ENCODE measurements at regions not wholly inside any gene's neighbourhood (a gene's known extent, or its start where the extent isn't known, plus 50 kb on each side); places are given as distances from the start of the nearest gene placed in this dataset.

DNA sequence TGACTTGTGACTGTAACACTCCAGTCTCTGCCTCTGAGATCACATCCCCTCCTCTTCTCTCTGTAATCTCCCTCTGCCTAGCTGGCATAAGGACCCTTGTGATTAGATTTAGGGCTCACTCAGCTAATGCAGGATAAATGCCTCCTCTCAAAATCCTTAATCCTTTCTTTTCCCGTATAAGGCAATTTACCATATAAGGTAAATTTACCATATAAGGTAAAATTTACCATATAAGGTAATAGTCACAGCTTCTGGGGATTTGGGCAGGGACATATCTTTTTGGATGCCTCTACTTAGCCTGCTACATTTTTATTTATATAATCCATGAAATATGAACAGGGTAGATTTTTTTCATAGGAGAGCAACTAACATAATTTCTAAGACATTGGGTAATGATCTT, 318.0 kb upstream of the PUM3 start:
- DNase-seq (ENCODE audit: low spot score) = no peak

DNA sequence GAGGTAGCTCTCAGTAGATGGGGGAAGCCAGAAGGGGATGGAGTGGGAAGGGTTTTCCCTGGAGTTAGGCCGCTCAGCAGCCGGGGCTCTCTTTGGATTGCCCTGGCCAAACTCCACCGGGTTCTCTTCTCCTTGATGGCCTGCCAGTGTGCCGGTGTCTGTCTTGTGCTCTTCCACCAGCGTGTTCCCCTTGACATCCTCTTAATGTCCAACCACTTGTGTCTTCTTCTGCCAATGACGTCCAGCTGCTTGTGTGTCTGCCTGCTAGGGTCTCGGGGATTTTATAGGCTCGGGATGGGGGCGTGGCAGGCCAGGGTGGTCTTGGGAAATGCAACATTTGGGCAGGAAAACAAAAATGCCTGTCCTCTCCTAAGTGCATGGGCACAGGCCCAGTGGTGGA, 313.1 kb upstream of the PUM3 start:
- DNase-seq (ENCODE audit: low spot score) = no peak

DNA sequence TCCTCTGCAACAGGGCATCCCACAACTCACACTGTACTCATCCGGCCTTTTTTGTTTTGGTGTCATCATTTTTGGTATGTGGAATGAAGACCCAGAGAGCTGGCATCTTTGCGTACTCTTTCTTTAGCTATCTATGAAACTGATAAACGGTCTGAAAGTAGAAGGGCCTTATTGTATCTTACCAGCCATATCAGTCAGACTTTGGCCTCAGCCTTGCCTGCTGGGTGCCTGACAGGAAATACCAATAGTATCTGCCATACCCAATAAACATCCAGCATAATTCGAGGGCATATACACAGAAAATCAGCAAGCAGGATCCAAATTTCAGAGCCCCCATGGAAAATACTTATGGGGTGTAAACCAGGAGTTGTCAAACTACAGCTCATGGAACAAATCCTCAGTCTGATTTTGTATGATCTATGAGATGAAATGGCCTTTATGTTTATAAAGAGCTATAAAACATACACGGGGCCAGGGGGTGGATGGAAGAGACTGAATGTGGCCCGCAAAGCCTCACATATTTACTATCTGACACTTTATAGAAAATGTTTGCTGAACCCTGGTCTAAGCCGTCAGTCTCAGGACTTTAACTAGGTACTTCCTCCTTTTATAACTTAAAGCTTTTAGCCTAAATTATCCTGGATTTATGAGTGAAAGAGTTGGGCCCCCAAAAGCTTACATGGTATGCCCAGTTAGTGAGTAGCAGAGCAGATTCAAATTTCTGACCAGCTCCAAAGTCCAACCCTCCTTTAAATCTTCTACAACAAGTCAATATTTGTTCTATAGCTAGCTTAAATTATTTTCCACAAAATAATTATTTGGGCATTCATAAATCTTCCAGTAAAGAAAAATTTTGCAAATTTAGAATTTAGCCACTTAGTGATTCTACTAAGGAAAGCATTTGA, 308.0 kb upstream of the PUM3 start:
- no peak for DNase-seq (ENCODE audit: low spot score)

DNA sequence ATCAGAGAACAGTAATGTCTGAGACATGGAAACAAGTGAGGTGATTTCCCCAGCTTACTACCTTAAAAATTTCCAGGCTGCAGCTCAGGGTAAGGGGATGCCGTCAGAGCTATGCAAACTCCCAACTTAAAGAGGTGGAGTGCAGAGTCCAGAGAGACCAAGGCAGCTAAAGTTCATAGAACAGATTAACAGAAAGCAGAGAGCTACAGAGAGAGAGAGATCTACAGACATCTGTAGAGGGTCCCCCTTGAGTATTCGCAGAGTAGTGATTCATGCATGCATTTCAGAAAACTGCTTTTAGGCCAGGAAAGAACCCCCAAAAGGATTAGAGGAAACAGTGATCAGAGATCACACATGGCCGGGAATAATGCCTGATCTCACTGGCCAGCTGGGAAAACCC, 306.2 kb upstream of the PUM3 start:
- no peak for DNase-seq (ENCODE audit: low spot score)

DNA sequence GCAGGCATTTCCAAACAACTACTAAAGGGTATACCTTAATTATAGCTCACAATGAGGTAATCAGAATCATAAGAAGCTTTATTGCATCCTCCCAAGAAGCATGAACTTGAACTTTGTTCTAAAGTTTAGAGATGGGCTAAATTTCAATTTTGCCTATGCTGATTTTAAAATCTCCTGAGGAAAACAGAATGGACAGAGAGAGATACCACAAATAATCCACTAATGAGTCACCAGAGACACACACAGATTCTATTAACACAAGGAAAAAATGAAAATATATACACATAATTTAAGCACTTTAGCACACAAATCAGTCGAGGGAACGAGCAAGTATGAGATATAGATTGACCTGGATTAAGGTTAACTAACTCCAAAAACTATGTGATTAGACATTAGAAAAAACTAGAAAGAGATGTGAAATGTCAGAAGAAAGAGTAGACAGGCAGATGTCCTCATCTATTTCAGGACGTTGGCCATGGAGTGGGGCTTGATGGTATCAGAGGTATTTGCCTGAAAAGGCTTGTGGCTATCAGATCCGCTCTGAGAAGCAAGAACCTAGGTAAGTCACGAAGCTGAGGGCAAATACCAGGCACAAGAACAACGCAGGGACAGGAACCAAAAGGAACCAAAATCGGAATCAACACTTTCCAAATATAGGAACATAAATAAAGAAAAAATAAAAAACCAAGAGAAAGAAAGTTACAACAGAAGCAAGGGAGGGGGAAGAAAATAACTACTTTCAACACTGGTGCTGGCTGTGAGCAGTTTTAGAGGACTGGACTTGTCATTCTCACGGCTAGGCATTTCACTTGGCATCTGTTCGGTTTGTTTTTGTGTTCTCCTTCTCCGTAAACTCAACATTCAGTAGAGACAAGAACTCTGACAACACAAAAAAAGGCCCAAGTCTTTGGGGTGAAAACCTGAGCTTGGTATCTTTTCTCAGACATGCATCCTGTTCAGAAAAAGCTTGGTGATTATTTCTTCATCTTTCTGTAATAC, 294.6 kb upstream of the PUM3 start:
- no peak for DNase-seq (ENCODE audit: low spot score)

DNA sequence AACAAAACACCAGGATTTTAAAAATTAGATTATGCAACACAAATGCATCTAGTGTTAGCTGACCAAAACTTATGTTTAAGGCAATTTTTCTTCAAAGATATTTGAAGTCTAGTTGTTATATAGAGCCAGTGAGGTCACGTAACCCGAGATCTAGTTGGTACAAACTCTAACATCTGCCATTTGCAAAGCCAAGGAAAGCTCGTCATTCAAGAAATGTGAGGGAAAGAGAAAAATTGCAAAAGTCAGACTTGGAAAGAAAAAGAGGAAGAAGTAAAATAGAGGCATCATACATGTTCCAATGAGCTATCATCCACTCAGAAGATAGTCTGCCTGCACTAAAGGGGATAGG, 293.4 kb upstream of the PUM3 start:
- DNase-seq (ENCODE audit: low spot score) = no peak

DNA sequence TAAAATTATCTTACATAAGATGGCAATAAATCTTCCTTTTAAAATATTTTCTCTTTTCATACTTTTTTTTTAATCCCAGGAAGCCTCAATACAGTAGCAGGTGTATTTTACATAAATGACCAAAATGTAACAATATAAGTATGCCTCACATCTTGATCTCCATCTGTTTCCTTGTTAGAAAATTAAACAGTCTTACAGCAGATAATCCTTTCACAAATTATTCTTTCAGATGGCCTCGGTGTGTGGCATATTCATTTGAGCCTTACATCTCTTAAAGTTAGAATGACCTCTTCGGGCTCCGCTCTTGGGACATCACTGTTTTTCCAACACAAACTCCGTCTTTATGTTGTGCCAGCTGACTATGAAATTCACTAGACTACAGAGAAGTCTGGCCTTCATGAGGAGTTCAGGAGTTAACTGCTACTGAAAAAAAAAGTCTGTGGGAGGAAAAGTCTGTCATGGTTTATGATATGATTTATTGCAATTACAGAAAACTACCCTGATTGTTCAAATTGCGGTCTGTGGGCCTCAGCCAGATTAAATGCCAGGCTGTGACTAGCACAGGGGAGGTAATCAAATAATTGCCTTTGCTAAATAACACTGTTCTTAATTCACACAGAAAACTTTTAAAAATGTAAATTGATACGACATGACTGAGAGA, 292.9 kb upstream of the PUM3 start:
- no peak for DNase-seq (ENCODE audit: low spot score)

DNA sequence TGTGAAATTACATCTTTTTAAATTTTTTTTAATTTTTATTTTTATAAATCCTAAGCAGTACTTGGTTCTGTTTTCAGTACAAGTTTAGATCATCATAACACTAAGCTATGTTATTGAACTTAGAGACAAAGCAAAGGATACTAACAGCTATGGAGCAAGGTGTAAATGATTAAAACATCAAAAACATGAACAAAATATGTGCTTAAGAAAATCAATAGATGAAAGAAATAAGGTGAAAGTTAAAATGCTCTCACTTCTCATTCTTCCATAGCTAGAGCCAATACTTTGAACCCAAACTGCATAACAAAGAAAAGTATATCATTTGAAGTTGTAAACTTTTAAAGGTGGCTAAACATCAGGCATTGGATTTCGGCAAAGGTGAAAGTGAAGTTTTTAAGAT, 292.3 kb upstream of the PUM3 start:
- DNase-seq (ENCODE audit: low spot score) = no peak

DNA sequence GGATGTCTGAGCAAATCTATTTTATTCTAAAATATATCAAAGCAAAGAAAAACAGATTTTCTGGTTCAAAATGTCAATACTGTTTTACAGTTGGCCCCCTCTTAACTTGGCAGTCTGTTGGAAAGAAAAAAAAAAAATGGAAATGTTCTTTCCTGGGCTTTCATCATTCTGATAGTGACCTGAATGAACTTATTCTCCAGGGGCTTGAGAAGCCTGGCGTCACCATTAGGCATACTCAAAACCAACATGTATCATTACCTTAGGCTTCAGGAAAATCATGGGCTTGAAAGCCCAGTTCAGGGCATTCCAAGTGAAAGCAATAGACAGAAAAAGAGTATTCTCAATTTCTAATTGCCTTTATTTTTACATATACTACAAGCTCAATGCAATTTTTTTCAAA, 283.7 kb upstream of the PUM3 start:
- no peak for DNase-seq (ENCODE audit: low spot score)

DNA sequence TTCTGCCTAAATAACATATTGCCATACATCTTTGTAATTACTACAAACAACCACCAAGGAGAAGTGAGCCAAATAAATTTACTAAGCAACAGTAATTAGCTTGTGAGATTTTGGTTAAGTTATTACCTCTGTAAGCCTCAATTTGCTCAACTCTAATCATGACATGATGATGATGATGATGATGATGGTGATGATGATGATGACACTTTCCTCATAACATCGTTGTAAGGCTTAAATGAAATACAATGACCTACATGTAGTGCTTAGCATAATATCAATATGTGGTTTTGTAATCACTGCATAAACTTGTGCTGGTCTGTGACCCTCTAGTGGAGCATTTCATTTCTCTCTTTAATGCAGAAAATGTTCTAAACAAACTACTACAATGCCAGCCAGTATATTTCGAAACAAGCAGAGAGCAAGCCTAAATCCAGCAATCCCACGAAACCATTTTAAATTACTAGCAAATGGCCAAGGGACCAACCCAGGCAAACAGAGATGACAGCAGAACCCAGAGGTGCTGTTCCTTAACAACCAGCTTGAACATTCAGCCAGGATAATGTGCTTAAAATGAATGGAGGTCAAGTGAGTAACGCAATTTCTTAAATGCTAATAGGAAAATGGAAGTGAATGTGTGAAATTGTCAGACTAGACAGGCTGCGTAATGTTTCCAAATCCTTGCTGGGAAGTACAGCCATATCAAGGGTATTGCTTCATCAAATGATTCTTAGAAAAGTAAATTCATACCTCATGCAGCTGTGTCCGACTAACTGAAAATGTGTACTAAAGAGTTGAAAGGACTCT, 281.9 kb upstream of the PUM3 start:
- no peak for DNase-seq (ENCODE audit: low spot score)

DNA sequence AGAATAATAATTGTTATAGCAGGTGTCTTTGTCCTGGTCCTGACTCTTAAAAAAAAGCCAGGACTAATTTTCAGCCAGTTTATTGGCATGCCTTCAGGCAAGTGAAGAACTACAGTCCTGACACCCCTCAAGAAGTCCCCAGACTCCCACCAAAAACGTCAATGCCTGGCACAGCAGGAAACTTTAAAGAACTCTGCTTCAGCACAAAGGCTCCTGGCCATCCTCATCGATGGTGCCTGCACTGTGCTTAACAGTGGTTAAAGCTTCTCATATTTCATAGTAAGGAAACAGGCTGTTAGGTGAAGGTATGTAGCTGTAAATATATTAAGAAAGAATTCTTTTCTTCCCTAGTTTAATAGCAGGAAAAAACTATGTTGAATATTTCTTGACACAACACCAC, 280.1 kb upstream of the PUM3 start:
- DNase-seq (ENCODE audit: low spot score) = no peak

DNA sequence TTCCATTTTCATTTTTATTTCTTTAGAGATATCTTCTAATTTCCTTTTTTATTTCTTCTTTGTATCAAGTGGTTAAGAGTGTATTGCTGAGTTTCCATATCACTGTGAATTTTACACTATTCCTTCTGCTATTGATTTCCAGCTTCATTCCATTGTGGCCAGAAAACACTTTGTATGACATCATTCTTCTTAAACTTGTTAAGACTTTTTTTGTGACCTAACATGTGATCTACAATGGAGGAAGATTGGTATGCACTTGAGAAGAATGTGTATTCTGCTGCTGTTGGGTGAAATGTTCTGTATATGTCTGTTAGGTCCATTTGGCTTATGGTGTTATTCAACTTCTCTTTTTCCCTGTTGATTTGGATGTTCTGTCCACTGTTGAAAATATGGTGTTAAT, 274.2 kb upstream of the PUM3 start:
- no peak for DNase-seq (ENCODE audit: low spot score)

DNA sequence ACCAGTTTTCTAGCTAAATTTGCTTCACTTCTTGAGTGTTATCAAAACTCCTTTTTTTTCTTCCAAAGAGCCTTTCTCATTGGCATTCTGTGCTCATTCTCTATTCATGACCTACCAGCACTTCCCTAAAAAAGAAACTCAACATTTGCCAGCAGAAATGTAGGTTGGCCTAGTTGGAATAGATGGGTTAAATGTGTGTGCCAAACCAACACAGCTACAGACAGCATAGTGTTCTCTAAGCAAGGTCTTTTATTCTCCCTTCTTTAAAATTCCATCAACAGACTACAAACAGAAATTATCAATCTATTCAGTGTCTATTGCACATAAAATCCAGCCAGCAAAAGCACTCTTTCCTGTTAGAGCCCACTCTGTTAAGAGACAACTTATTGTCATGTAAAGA, 255.8 kb upstream of the PUM3 start:
- no peak for DNase-seq (ENCODE audit: low spot score)

DNA sequence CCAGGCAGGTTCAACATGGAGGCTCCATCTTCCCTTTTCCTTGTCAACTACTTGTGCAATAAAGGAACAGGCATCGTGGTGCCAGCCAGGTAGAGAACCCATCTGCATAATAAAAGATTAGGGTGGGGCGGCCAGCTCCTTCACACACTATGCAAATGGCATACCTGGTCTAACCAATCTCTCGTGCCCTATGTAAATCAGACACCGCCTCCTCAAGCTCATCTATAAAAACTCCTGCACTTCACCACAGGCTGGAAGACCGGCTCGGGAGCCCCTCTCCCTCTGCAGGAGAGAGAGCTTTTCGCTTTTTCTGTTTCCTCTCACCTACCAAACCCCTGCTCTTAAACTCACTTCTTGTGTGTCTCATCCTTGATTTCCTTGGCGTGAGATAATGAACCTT, 244.3 kb upstream of the PUM3 start:
- no peak for DNase-seq (ENCODE audit: low spot score)

DNA sequence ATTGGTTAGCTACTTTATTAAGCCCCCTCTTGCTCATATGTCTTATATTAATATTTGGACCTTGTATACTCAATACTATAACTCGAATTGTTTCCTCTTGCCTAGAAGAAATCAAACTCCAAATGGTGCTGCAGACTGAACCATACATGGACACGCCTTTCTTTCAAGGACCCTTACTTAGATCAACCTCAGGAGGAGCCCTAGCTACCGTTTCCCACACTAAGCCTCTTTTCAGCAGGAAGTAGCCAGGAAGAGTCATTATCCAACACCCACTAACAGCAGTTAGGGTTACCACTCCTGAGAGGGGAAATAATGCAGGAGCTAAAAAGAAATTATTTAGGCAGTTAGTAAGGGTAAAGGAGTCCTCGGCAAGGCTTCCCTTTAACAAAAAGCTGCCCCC, 243.8 kb upstream of the PUM3 start:
- peak; percentile 3 for DNase-seq (ENCODE audit: low spot score)

DNA sequence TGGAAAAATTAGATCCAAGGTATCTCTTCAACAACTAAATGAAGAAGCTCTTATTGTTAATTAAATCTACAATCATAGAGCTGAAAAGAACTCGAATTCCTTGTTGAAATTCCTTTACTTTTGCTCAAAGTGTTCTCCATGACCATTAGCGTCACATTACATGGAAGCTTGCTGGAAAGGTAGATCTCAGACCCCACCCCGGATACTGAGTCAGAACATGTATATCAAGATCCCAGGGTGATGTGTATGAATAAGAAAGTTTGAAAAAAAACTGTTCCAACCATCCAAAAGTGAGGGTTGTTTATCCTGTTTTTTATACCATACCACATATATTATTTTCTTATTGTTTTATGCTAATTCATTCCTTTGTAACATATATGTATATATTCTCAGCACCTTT, 237.1 kb upstream of the PUM3 start:
- DNase-seq (ENCODE audit: low spot score) = no peak

DNA sequence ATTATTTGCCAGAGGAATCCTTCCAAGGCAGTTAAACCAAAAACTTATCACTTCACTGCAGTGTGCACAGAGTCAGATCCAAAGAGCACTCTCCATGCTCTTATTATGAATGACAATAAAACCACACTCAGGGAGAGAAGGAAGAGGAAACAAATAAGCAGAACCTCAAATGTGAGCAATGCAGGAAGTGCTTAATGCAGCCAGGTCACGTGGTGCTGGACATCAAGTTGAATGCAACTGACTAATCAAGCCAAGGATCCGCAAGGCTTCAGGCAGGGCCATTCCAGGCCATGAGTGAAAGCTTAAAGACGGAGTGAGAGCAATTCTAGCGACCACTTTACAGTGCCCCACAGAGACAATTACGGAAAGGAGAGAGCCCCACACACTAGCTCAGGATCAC, 230.4 kb upstream of the PUM3 start:
- peak; percentile 48 for DNase-seq (ENCODE audit: low spot score)

DNA sequence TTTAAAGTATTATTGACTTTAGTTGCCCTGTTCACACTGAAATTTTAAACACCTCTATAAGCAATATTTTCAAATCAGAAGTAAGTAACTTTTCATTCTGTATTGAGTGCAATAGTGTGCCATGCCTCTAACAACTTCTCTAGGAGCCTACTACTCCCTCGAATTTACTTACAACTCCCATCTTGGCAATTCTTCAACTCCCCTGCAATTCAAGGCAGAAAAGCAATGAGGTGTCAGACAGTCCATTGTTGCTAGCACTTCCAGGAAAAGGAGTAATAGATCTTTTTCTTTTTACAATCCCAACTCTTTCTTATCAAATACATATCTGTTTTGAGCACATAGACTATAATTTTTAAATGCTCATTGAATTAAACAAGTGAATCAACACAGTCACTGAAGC, 222.7 kb upstream of the PUM3 start:
- no peak for DNase-seq (ENCODE audit: low spot score)

DNA sequence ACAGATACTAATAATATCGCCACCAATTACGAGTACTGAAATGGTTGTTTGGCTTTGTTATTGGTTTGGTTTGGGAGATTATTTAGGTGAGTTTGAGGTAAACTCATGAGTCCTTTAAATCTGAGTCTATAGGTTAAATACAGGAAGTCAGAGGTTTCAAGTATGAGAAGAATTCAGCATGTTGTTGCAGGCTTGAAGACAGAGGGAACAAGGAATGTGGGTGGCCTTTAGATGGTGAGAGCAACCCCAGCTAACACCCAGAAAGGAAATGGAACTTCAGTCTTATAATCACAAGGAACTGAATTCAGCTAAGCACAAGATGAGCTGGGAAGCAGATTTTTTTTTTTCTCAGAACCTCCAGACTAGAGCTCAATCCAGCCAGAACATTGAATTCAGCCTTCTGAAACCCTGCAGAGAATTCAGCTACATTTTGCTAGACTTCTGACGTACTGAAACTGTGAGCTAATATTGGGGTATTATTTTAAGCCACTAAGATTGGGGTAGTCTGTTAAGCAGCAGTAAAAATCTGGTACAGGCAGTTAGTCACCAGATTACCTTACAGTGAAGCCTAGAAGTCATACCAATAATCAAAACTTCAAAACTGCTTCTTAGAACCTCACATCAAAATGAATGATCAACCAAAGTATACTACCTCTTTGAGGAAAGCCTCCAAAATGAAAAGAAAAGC, 216.0 kb upstream of the PUM3 start:
- DNase-seq (ENCODE audit: low spot score) = no peak

DNA sequence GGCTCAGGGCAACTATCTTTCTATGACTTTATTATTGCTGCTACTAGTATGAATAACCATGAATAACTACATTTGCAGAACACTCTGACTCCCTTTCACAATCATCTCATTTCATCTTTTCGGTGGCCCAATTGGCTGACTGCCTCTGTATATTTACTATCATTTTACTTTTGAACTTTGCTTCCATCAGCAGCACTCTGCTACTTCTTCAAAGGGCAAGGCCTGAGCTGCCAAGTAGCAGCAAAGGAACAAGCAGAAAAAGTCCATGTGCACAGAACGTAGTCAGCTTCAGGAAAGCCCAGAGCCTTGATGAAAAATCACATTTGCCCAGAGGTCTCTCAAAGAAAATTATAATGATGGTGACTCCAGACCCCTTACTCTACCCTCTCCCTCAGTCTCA, 214.5 kb upstream of the PUM3 start:
- no peak for DNase-seq (ENCODE audit: low spot score)

DNA sequence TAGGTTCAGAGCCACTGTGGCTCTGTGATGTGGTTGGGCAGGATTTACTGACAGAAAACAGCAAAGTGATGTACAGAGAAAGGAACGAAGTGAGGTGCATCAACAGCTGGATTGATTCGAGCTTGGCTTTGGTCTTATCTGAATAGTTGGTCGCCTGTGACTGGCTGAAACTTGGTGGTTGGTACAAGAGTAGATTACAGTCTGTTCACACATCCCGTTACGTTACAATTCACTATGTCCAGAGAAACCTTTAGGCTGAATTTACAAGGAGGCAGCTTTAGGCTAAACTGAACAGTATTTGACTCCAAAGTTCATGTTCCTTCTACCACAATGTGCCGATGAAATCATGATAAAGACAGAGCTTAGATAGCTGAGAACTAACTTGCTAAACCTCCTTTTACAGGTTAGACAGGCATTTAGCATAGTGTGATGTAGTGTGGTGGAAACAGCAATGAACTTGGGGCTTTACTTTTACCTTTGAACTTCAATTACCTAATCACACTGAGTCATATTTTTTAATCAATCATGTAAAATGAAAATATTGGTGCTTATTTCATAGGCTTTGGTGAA, 210.2 kb upstream of the PUM3 start:
- no peak for DNase-seq (ENCODE audit: low spot score)

Data from RKO (cell line).